Mesothelial cell of epicardium (in vitro differentiated cells): ENCODE measurements at regions not wholly inside any gene's neighbourhood (a gene's known extent, or its start where the extent isn't known, plus 50 kb on each side); places are given as distances from the start of the nearest gene placed in this dataset.

Experiments used
- DNase-seq, 2 experiments: peaks; one replicate each; pipeline ENCODE4 v3.0.0; 2021; ENCODE audit warnings: low spot score in 2 of 2; ENCODE audit not compliant: unreplicated experiment in 2 of 2
- H3K27ac Mint-ChIP-seq: 2 replicates; pipeline ENCODE4 v1.8.0; 2021; ENCODE audit warnings: mixed read lengths
- H3K27me3 Mint-ChIP-seq: 2 replicates; pipeline ENCODE4 v1.8.0; 2021; ENCODE audit warnings: low read depth, mixed read lengths
- H3K36me3 Mint-ChIP-seq: 2 replicates; pipeline ENCODE4 v1.8.0; 2021; ENCODE audit warnings: mixed read lengths
- H3K4me1 Mint-ChIP-seq: 2 replicates; pipeline ENCODE4 v1.8.0; 2021; ENCODE audit warnings: mixed read lengths
- H3K4me3 Mint-ChIP-seq: 2 replicates; pipeline ENCODE4 v1.8.0; 2021; ENCODE audit warnings: mild to moderate bottlenecking, moderate library complexity, mixed read lengths
- H3K9me3 Mint-ChIP-seq: 2 replicates; pipeline ENCODE4 v1.8.0; 2021; ENCODE audit warnings: mixed read lengths
- TF ChIP-seq, protein P1 (sequence below): fragments of 200-600 bp; sonication (generic); IDR thresholded peaks from one replicate; pipeline ENCODE4 v1.5.0; 2021; ENCODE audit warnings: antibody characterized with exemption; ENCODE audit not compliant: unreplicated experiment

GRCh38 chr1:94646786-94647555, 105.4 kb upstream of the F3 start:
- H3K4me3 Mint-ChIP-seq, result no peak overlapping the region
- TF ChIP-seq, protein P1, sequence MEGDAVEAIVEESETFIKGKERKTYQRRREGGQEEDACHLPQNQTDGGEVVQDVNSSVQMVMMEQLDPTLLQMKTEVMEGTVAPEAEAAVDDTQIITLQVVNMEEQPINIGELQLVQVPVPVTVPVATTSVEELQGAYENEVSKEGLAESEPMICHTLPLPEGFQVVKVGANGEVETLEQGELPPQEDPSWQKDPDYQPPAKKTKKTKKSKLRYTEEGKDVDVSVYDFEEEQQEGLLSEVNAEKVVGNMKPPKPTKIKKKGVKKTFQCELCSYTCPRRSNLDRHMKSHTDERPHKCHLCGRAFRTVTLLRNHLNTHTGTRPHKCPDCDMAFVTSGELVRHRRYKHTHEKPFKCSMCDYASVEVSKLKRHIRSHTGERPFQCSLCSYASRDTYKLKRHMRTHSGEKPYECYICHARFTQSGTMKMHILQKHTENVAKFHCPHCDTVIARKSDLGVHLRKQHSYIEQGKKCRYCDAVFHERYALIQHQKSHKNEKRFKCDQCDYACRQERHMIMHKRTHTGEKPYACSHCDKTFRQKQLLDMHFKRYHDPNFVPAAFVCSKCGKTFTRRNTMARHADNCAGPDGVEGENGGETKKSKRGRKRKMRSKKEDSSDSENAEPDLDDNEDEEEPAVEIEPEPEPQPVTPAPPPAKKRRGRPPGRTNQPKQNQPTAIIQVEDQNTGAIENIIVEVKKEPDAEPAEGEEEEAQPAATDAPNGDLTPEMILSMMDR, result no peak
- no peak for DNase-seq
- no peaks in the 10 kb centered on the region for H3K36me3 Mint-ChIP-seq
- peaks cover 12% of the 10 kb centered on the region for H3K4me1 Mint-ChIP-seq
- no peaks in the 10 kb centered on the region for H3K27me3 Mint-ChIP-seq
- no peak overlapping the region for H3K27ac Mint-ChIP-seq
- no peaks in the 10 kb centered on the region for H3K9me3 Mint-ChIP-seq

GRCh38 chr1:94646141-94646643, 104.6 kb upstream of the F3 start:
- peaks cover 12% of the 10 kb centered on the region for H3K4me1 Mint-ChIP-seq
- no peak overlapping the region for H3K4me3 Mint-ChIP-seq
- H3K27me3 Mint-ChIP-seq, result no peaks in the 10 kb centered on the region
- no peaks in the 10 kb centered on the region for H3K36me3 Mint-ChIP-seq
- TF ChIP-seq, protein P1, result no peak
- no peaks in the 10 kb centered on the region for H3K9me3 Mint-ChIP-seq
- DNase-seq, result no peak
- no peak overlapping the region for H3K27ac Mint-ChIP-seq

GRCh38 chr1:94644352-94644751, 102.8 kb upstream of the F3 start:
- Mint-ChIP-seq H3K4me1 (peaks cover 12% of the 10 kb centered on the region), H3K27me3 (no peaks in the 10 kb centered on the region), H3K27ac (no peak overlapping the region), H3K36me3 (peaks cover 10% of the 10 kb centered on the region), H3K4me3 (no peak overlapping the region), H3K9me3 (peaks cover 11% of the 10 kb centered on the region)
- TF ChIP-seq, protein P1, result no peak
- no peak for DNase-seq

DNA sequence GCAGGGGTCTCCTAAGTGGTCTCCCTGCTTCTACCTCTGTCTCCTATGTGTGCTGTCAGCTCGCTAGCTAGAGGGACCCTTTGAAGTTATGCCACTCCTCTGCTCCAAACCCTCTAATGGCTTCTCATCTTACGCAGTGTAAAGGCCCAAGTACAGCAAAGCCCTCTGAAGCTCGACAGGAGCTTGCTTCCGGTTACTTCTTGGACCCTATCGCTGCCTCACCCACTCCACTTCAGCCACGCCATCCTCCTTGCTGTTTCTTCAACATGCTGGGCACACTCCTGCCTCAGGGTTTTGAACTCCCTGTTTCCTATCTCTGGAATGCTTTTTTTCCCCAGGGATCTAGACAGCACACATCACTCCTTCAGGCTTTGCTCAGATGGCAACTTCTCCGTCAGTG, 102.3 kb upstream of the F3 start:
- H3K27me3 Mint-ChIP-seq, result no peaks in the 10 kb centered on the region
- peaks cover 16% of the 10 kb centered on the region for H3K9me3 Mint-ChIP-seq
- H3K36me3 Mint-ChIP-seq, result peaks cover 12% of the 10 kb centered on the region
- DNase-seq, result no peak
- H3K4me1 Mint-ChIP-seq, result peaks cover 11% of the 10 kb centered on the region
- TF ChIP-seq, protein P1, result no peak
- no peak overlapping the region for H3K27ac Mint-ChIP-seq
- H3K4me3 Mint-ChIP-seq, result no peak overlapping the region

DNA sequence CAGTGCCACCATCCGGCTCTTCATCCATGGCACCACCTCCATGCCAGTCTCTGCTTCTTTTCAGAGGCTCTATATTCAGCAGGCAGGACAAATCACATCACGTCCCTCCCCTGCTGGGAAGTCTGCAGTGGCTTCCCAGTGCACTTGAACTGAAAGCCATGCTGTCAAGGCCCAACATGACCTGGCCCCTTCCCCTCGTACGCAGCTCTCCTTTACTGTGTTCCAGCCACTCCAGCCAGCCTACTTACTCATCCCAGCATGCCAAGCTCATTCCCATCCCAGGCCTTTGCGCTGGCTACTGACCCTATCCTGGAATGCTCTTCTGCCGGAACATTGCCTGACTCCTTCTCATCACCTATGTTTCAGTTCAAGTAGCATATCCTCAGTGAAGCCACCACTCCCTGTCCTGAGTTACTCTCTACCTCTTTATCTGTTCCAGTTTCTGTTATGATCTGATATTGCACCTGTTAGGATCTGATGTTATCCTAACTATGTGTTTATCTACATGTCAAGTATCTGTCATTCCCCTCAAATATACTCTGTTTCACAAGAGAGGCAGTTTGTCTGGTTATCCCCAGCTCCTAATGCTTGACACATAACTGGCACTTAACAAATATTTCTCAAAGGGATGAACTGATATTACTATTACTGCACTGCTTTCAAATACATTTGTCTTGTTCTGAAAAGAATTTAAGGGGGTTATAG, 101.2 kb upstream of the F3 start:
- Mint-ChIP-seq H3K36me3 (peaks cover 13% of the 10 kb centered on the region), H3K4me1 (peaks cover 2% of the 10 kb centered on the region), H3K27me3 (no peaks in the 10 kb centered on the region), H3K4me3 (no peak overlapping the region), H3K9me3 (peaks cover 20% of the 10 kb centered on the region), H3K27ac (no peak overlapping the region)
- TF ChIP-seq, protein P1, result no peak
- no peak for DNase-seq
